Lower leg skin (tissue), 4 donors: ENCODE measurements at regions not wholly inside any gene's neighbourhood (a gene's known extent, or its start where the extent isn't known, plus 50 kb on each side); places are given as distances from the start of the nearest gene placed in this dataset.

Experiments used
- DNase-seq, 2 donors: peaks; one replicate each; pipeline ENCODE4 v3.0.0-alpha.2; 2019; ENCODE audit warnings: low spot score in 2 of 2
- H3K4me3 ChIP-seq: fragments of 200-600 bp; sonication (generic); 2 replicates; pipeline ENCODE4 v1.5.1; 2017; ENCODE audit warnings: mild to moderate bottlenecking, low read depth; ENCODE audit not compliant: poor library complexity, severe bottlenecking
- CTCF ChIP-seq, 3 donors: fragments of 450-650 bp; IDR thresholded peaks; one replicate each; pipeline ENCODE4 v1.5.1; 2016; ENCODE audit warnings: antibody characterized with exemption in 3 of 3, mild to moderate bottlenecking in 3 of 3, moderate library complexity in 2 of 3
- POLR2A ChIP-seq, 2 donors: fragments of 450-650 bp; IDR thresholded peaks; one replicate each; pipeline ENCODE4 v1.6.1; 2016 to 2017; ENCODE audit warnings: antibody characterized with exemption in 2 of 2, mild to moderate bottlenecking in 1 of 2, moderate library complexity in 1 of 2
- WGBS, 2 donors: methylation state at CpG; one replicate each; pipeline ENCODE4 v1.1.5; 2018; 5-methylcytosine and 5-hydroxymethylcytosine counted together
- intact Hi-C: fragments of 100-400 bp; cut with DNase I; formaldehyde crosslinking; loops from one replicate; pipeline ENCODE4 v1.15.0; 2023; ENCODE audit warnings: low total_unique reads

DNA sequence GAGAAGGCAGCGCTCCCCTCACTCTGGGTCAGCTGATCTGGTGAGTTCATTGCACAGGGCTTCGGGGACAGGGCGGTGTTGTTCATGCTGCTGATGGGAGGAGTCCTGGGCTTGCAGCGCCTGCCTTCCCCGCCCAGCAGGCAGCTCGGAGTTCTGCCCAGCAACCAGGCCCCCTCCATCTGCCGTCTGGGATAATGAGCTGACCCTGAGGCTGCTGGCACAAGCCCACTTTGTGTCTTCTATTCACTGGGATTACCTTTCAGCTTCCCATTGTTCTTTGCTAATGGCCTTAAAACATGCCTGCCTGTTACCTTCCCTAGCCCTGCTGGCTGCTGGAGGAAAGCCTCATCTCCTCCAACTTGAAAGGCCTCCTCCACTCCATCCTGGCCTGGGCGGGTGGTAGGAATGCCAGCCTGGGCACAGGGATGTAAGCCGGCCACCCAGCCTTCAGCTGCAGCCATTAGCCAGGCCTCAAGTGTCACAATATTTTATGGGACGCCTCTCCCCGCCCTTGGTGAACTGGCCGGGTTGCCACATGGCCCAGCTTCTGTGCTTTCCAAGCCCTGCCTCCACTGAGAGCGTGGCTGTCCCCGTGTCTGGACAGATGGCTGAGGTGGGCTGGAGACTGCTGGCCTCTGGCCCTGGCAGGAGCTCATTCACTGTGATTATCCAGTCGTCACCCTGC, 70.4 kb downstream of the GADD45G start:
- intact Hi-C loops: no loop called here
- TF ChIP-seq CTCF (IDR thresholded peaks at IDR 0.05): no peak
- TF ChIP-seq POLR2A (IDR thresholded peaks at IDR 0.05): no peak
- DNase-seq: peak; percentile 53 to 89
- 39 to 41% methylated on average over 12 to 13 of the region's 15 CpGs for WGBS, 2 donors
- H3K4me3 ChIP-seq: no peak overlapping the region

DNA sequence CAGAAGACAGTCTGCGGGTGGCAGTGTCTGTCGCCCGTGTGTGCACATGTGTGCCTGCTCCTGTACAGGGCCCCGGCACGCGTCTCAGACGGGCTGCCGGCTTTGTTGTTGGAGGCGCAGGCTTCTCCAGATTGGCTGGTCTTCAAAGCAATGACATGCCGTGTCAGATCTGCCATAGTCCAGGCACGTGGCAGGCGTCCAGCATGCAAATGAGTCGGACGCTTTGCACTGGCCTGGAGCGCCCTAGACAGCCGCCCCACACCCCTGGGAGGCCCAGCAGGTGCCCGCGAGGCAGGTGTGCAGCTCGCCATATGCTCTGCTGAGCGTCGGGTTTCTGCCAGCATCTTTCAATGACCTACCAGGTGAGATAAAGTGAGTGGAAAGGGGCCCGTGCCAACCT, 71.5 kb downstream of the GADD45G start:
- no peak for TF ChIP-seq CTCF (IDR thresholded peaks at IDR 0.05)
- TF ChIP-seq POLR2A (IDR thresholded peaks at IDR 0.05): no peak
- intact Hi-C loops: no loop called here
- no peak for DNase-seq
- H3K4me3 ChIP-seq: no peak overlapping the region
- WGBS, 2 donors: 43 to 53% methylated on average over 18 to 21 of the region's 22 CpGs

- 57% methylated on average over 12 of the region's 12 CpGs for WGBS, 2 donors
- DNase-seq: no peak
- intact Hi-C loops: no loop called here
- H3K4me3 ChIP-seq: no peak overlapping the region
- no peak for TF ChIP-seq POLR2A (IDR thresholded peaks at IDR 0.05)
- TF ChIP-seq CTCF (IDR thresholded peaks at IDR 0.05): no peak
These were observed 73.0 kb downstream of the GADD45G start for GRCh38 chr9:89677702-89678395.

- 86 to 87% methylated on average over 10 of the region's 10 CpGs for WGBS, 2 donors
- TF ChIP-seq CTCF (IDR thresholded peaks at IDR 0.05): no peak
- TF ChIP-seq POLR2A (IDR thresholded peaks at IDR 0.05): no peak
- no peak for DNase-seq
- no peak overlapping the region for H3K4me3 ChIP-seq
- intact Hi-C loops: no loop called here
These were observed 73.7 kb downstream of the GADD45G start for GRCh38 chr9:89678396-89679015.

- intact Hi-C loops: no loop called here
- no peak overlapping the region for H3K4me3 ChIP-seq
- DNase-seq: no peak
- TF ChIP-seq POLR2A (IDR thresholded peaks at IDR 0.05) (no peak), CTCF (IDR thresholded peaks at IDR 0.05) (no peak)
- WGBS, 2 donors: 92 to 94% methylated on average over 9 of the region's 9 CpGs
These were observed 74.2 kb downstream of the GADD45G start for GRCh38 chr9:89679016-89679415.
